SW 1271 (cell line): ENCODE measurements at regions not wholly inside any gene's neighbourhood (a gene's known extent, or its start where the extent isn't known, plus 50 kb on each side); places are given as distances from the start of the nearest gene placed in this dataset.

Experiments
- DNase-seq, 2 experiments: peaks; one replicate each; lab custom pipeline; 2025; lab: John Stamatoyannopoulos, UW

DNA sequence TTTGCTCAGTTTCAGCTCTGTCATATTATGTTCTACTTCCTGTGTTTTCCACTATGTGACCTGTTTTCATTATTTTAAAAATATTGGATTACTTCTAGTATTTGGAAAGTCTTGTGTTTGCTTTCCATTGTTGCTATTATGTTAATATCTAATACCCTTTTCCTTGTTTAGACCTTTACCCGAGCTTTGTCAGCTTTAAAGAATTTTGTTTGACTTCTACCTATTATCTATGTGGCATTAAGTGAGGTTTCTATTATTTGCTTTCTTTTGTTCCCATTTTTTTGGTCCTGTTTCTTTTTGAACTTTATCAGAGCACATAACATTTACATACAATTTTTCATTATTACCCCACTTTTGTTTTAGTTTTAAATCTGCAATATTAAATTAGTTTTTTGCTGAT lies 202.7 kb downstream of the MANEA start:
- no peak for DNase-seq

DNA sequence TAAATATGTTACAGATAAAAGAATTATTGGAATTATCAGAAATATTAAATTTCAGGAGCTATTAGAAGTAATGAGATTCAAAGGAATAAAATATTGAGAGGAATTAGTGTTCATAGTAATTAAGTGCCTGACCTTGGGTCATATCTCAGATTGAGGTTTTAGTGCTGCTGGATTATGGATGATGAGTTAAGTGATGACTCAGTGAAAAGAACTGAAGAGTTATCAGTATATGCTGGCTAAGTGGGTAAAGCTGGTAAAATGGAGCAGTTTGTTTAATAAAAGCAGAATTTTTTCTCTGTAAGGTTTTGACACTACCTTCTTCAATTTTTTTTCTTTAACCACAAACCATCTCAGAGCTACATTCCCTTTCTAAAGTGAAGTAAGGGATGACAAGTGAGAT lies 206.7 kb downstream of the MANEA start:
- no peak for DNase-seq

- DNase-seq, result no peak
Observed at GRCh38 chr6:95784869-95785268, 207.5 kb downstream of the MANEA start.

- DNase-seq, result no peak
Observed at GRCh38 chr6:95785785-95786184, 208.4 kb downstream of the MANEA start.

GRCh38 chr6:95786802-95787201 lies 209.5 kb downstream of the MANEA start:
- DNase-seq, result no peak

GRCh38 chr6:95790787-95791186 lies 213.5 kb downstream of the MANEA start:
- DNase-seq, result no peak

DNA sequence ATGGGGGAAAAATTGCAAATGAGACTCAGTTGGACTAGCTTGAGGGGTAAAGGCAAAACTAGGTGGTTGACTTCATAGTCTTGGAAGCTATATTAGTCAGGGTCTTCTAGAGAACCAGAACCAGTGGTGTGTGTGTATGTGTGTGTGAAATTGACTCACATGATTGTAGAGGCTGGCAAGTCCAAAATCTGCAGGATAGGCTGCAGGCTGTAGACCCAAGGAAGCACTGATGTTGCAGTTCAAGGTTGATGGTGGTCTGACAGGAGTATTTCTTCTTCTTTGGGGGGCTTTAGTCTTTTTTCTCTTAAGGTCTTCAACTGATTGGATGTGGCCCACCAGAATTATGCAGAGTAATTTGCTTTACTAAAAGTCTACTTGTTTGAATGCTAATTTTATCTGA lies 217.4 kb downstream of the MANEA start:
- DNase-seq, result no peak

- DNase-seq, result no peak
Observed at GRCh38 chr6:95795927-95796326, 218.6 kb downstream of the MANEA start.

GRCh38 chr6:95797054-95797453 lies 218.7 kb upstream of the FUT9 start:
- DNase-seq, result no peak

GRCh38 chr6:95802978-95803377 lies 212.8 kb upstream of the FUT9 start:
- DNase-seq, result no peak

- DNase-seq, result no peak
Observed at GRCh38 chr6:95803889-95804288, 211.9 kb upstream of the FUT9 start.

DNA sequence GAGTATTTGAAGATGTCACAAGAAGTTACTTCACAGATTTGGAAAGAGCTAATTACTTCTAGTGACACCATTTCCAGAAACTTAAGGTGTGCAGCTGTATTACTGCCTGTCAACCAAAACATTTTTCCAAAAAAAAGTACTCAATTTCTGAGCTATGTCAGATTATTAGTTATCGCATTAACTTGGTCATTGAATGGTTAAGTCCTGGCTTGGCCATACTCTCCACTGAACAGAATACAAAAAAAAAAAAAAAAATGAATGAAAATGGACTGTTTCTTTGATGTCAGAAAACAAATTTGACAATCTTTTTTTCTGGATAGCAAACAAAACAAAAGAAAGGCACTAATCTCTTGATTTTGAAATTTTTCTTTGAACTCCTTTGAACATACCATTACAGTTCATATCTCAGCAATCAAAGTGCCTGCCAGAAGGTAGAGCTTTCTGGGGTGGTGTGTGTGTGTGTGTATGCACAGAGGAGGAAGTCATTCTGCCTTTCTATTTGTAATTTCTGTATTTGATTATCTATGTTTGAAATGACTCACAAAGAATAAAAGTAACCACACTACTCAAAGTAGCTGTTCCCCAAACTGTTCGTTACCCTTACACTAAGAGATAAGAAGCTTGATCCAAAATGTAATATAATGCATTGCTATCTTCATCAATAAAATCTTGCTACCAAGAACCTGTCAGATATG lies 210.8 kb upstream of the FUT9 start:
- no peak for DNase-seq

DNA sequence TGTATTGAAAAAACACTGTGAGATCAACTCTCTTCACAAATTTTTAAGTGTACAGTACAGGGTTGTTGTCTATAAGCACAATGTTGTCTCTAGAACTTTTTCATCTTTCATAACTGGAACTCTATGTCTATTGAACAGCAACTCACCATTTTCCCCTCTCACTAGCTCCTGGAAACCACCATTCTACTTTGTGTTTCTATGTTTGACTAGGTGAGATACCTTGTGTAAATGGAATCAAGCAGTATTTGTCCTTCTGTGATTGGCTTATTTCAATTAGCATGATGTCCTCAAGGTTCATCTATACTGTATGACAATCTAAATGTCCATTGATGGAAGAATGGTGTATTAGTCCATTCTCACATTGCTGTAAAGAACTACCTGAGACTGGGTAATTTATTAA lies 210.1 kb upstream of the FUT9 start:
- DNase-seq, result no peak

DNA sequence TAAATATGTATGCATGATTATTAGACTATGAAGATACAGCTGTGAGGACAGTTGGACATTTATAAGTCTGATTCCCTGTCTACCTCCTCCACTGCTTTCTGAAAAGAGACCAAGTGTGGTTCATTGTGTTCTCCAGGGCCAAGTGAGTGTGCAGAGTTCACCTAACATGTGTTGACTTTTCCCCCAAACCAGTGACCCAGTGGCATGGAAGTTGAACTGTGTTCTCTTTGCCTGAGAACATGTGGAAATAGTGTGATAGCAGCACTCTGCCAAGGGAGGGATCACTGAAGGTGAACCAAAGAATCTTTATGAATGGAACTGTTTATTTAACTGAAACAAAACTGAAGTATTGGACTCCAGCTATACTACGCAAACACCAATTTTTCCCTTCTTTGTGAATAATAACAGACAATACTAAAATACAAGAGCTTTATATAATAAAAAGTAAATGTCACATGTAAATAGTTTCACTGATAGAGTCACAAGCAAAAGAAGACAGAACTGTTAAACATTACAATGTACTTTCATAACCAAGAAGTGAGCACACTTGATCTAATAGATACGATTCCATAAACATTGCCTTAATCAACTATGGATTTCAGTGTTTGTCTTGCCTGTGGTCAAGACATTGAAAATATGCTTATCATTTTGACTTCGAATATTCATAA lies 200.3 kb upstream of the FUT9 start:
- no peak for DNase-seq

GRCh38 chr6:95819461-95819860 lies 196.3 kb upstream of the FUT9 start:
- no peak for DNase-seq

DNA sequence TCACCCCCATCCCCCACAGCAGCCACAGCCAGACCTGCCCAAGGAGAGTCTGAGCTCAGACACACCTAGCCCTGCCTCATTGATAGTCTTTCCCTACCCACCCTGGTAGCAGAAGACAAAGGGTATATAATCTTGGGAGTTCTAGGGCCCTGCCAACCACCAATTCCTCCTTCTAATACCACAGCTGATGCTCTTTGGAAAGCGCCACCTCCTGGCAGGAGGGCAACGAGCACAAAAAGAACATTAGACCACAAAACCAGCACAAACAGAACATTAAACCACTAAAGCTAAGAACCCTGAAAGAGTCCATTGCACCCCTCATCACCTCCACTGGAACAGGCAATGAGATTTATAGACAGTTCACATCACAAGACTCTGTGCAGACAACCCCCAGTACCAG lies 195.8 kb upstream of the FUT9 start:
- DNase-seq, result no peak

DNA sequence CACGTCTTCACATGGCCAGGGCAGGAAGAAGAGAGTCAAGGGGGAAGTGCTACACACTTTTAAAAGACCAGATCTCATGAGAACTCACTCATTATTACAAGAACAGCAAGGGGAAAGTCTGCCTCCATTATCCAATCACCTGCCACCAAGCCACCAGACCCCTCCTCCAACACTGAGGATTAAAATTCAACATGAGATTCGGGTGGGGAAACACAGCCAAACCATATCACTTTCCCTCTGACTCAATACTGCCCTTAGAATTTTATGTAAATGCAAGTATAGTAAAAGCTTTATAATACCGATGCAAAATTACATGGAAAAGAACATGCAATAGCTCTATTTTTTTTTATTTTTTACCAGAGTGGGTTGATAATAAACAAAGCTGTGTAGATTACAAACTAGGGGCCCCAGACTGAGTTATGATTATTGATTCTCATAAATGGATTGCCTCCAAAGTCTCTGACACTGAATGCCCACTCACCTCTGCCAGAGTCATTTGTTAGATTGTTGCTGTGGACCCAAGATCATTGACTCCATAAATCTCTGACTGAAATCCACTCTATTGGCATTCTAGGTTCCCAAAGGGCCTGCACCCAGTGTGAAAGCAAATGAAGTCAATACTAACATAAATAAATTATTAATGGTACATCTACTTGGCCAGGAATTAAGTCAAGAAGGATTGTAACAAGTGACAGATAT lies 184.8 kb upstream of the FUT9 start:
- DNase-seq, result no peak

DNA sequence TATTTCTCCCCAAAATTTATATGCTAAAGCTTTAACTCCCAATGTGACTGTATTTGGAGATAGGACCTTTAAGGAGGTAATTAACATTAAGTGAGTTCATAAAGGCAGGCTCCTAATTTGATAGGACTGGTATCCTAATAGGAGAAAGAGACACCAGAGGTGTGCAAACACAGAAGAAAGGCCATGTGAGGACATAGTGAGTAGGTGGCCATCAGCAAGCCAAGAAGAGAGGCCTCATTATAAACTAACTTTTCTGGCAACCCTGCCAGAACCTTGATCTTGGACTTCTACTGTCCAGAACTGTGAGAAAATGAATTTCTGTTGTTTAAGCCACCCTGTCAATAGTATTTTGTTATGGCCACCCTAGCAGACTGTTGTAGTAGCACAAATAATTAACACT lies 177.9 kb upstream of the FUT9 start:
- DNase-seq, result no peak

- no peak for DNase-seq
Observed at GRCh38 chr6:95841560-95841959, 174.2 kb upstream of the FUT9 start.

- no peak for DNase-seq
Observed at GRCh38 chr6:95846652-95847051, 169.1 kb upstream of the FUT9 start.

DNA sequence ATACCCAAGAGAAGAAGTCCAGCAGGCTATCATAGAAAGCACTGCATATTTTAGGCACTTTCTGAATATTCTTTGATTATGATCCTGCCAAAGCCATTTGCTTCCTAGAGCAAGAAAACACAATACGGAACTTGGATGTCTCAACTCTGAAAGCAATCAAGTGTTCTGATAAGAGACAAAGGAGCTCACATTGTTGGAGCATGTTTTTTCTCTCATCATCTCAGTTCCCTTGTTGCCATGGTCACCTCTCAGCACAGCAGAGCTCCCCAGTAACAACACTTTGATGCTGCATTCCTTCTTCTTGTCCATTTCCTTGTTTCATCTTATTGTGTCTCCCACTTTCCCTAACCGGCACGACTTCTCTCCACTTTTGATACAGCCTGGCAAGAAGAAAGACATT lies 168.7 kb upstream of the FUT9 start:
- DNase-seq, result no peak

GRCh38 chr6:95848717-95849116 lies 167.1 kb upstream of the FUT9 start:
- no peak for DNase-seq

- DNase-seq, result no peak
Observed at GRCh38 chr6:95856876-95857364, 158.9 kb upstream of the FUT9 start.
